ENCODE measurements at regions not wholly inside any gene's neighbourhood (a gene's known extent, or its start where the extent isn't known, plus 50 kb on each side); places are given as distances from the start of the nearest gene placed in this dataset.

GRCh38 chr5:9818340-9818845, 188.2 kb upstream of the TAS2R1 start:
- Histone ChIP-seq H2BK5ac (ENCODE audit: low read depth, low read length) (no peak overlapping the region), H3K4ac (replicated peaks; ENCODE audit: insufficient read length, low read depth, low read length) (no peak overlapping the region), H2BK12ac (ENCODE audit: low read depth, low read length) (no peak overlapping the region), H3K56ac (replicated peaks; ENCODE audit: insufficient read length, low read depth, low read length) (no peak overlapping the region), H4K8ac (ENCODE audit: extremely low read depth, insufficient read depth, low read length) (no peak overlapping the region; the same call in 1 of the 2 replicates), H4K20me1 (replicated peaks in 1 of 2; ENCODE audit: control insufficient read depth in 1 of 2, insufficient read depth in 2 of 2, low read length in 2 of 2) (no peaks in the 10 kb centered on the region), H3K4me3 (ENCODE audit: extremely low read depth in 1 of 4, insufficient read depth in 2 of 4, low read depth in 3 of 4, low read length in 4 of 4) (no peak overlapping the region), H3K23me2 (ENCODE audit: low read depth, low read length) (no peaks in the 10 kb centered on the region), H2BK15ac (ENCODE audit: low read length) (no peak overlapping the region), H2BK120ac (replicated peaks; ENCODE audit: low read depth, low read length) (no peak overlapping the region), H3K23ac (ENCODE audit: insufficient read length) (no peak overlapping the region), H3K27me3 (replicated peaks in 1 of 4; ENCODE audit: control insufficient read depth in 3 of 4, extremely low read depth in 1 of 4, insufficient read depth in 3 of 4, low read length in 3 of 4) (peaks cover 0 to 1% (median 0%) of the 10 kb centered on the region in 4 experiments; a peak in 1 of 7 replicates), H3K27ac (ENCODE audit: low read depth, low read length) (no peak overlapping the region), H4K5ac (ENCODE audit: insufficient read length, low read depth, low read length) (no peak overlapping the region), H3K79me2 (ENCODE audit: control insufficient read depth in 1 of 2, insufficient read depth in 2 of 2, low read length in 2 of 2) (no peaks in the 10 kb centered on the region), H3K4me1 (replicated peaks in 1 of 4; ENCODE audit: control insufficient read depth in 3 of 4, insufficient read depth in 4 of 4, low read length in 3 of 4) (no peaks in the 10 kb centered on the region), H4K91ac (replicated peaks; ENCODE audit: insufficient read length, low read length) (no peak overlapping the region), H3K14ac (ENCODE audit: insufficient read length) (no peak overlapping the region), H3K36me3 (ENCODE audit: control insufficient read depth in 2 of 4, insufficient read depth in 4 of 4, low read length in 3 of 4) (no peaks in the 10 kb centered on the region), H3K9ac (replicated peaks in 1 of 4; ENCODE audit: extremely low read depth in 1 of 4, low read depth in 3 of 4, low read length in 3 of 4) (no peak overlapping the region), H2AK5ac (ENCODE audit: low read depth, low read length) (no peak overlapping the region), H3K79me1 (ENCODE audit: low read depth, low read length) (no peaks in the 10 kb centered on the region), H2BK20ac (ENCODE audit: low read length) (no peak overlapping the region), H3K9me3 (ENCODE audit: insufficient read depth in 2 of 2, low read depth in 1 of 2, low read length in 1 of 2) (no peaks in the 10 kb centered on the region), H3K4me2 (ENCODE audit: insufficient read depth in 1 of 2, low read depth in 2 of 2, low read length in 2 of 2) (no peak overlapping the region), H2AFZ (ENCODE audit: low read length) (no peak overlapping the region), H3K18ac (ENCODE audit: extremely low read depth, low read length) (no peak overlapping the region)
- FAIRE-seq (no peak), DNase-seq (ENCODE audit: low read depth in 1 of 2, low spot score in 2 of 2) (no peak)
- 100% methylated on average over 1 of the region's 2 CpGs; no CpG with 5 or more reads in 1 of the 2 experiments for WGBS, 2 experiments (ENCODE audit: extremely low coverage in 1 of 2, insufficient coverage in 1 of 2, insufficient read length in 1 of 2, insufficient replicate concordance in 2 of 2, low coverage in 1 of 2, low lambda C conversion rate in 2 of 2, missing lambda C conversion rate in 1 of 2)
- ChIA-PET CTCF (ENCODE audit: partially characterized antibody) (interaction anchor here (1.2 to 3.4 kb wide), 3 partner anchors 10 to 212 kb away, joined by 4 to 9 read pairs (median 5); no protein-coding TSS in a partner anchor), POLR2A (ENCODE audit: partially characterized antibody) (no interaction called here)
- TF ChIP-seq PHF8 (conservative IDR thresholded peaks at IDR 0.05; ENCODE audit: low read depth, low read length) (no peak), ZNF274 (IDR thresholded peaks at IDR 0.05; ENCODE audit: borderline replicate concordance, extremely low read depth, low read length) (no peak), BRCA1 (IDR thresholded peaks at IDR 0.05; ENCODE audit: low read depth, low read length) (no peak), SUZ12 (IDR thresholded peaks at IDR 0.05; ENCODE audit: low read length) (no peak), ASH2L (IDR thresholded peaks at IDR 0.05; ENCODE audit: low read length) (no peak), RAD21 (IDR thresholded peaks at IDR 0.05 in 1 of 2, conservative IDR thresholded peaks at IDR 0.05 in 1 of 2; ENCODE audit: low read depth in 2 of 2, low read length in 2 of 2) (no peak), RFX5 (IDR thresholded peaks at IDR 0.05; ENCODE audit: borderline replicate concordance, low read depth, low read length) (no peak), CHD2 (IDR thresholded peaks at IDR 0.05; ENCODE audit: low read length) (no peak), FOSL1 (IDR thresholded peaks at IDR 0.05; ENCODE audit: insufficient read depth, low read depth, low read length) (no peak), CTBP2 (IDR thresholded peaks at IDR 0.05; ENCODE audit: borderline replicate concordance, insufficient read depth, insufficient read length, low read length) (no peak), CTCF (IDR thresholded peaks at IDR 0.05; ENCODE audit: control extremely low read depth in 1 of 3, insufficient read depth in 1 of 3, low read depth in 1 of 3, low read length in 3 of 3) (no peak)
